ENCODE measurements at regions not wholly inside any gene's neighbourhood (a gene's known extent, or its start where the extent isn't known, plus 50 kb on each side); places are given as distances from the start of the nearest gene placed in this dataset.

- DNase-seq (ENCODE audit: unreplicated experiment), result no peak
- BruUV-seq (replicated peaks), result no TSS peak
- Mint-ChIP-seq H3K27me3 (ENCODE audit: insufficient read depth, unreplicated experiment) (no peaks in the 10 kb centered on the region), H3K9me3 (ENCODE audit: unreplicated experiment) (no peaks in the 10 kb centered on the region), H3K27ac (ENCODE audit: low read depth, unreplicated experiment) (no peak overlapping the region), H3K4me1 (ENCODE audit: insufficient read depth, unreplicated experiment) (peaks cover 17% of the 10 kb centered on the region), H3K36me3 (ENCODE audit: insufficient read depth, unreplicated experiment) (no peaks in the 10 kb centered on the region), H3K4me3 (ENCODE audit: unreplicated experiment) (no peak overlapping the region)
- ChIA-PET POLR2A (no interaction called here), CTCF (no interaction called here)
- TF ChIP-seq CTCF (IDR thresholded peaks at IDR 0.05; ENCODE audit: unreplicated experiment), result no peak
- intact Hi-C loops (cut with micrococcal nuclease), result no loop called here
Observed at GRCh38 chr6:63493557-63493956, 78.7 kb upstream of the LOC128125822 start.

GRCh38 chr6:63496361-63496804 is 75.9 kb upstream of the LOC128125822 start:
- Mint-ChIP-seq H3K9me3 (ENCODE audit: unreplicated experiment) (no peaks in the 10 kb centered on the region), H3K4me1 (ENCODE audit: insufficient read depth, unreplicated experiment) (peaks cover 10% of the 10 kb centered on the region), H3K36me3 (ENCODE audit: insufficient read depth, unreplicated experiment) (no peaks in the 10 kb centered on the region), H3K27ac (ENCODE audit: low read depth, unreplicated experiment) (no peak overlapping the region), H3K4me3 (ENCODE audit: unreplicated experiment) (no peak overlapping the region), H3K27me3 (ENCODE audit: insufficient read depth, unreplicated experiment) (no peaks in the 10 kb centered on the region)
- no TSS peak for BruUV-seq (replicated peaks)
- intact Hi-C loops (cut with micrococcal nuclease), result no loop called here
- POLR2A ChIA-PET, result no interaction called here
- CTCF ChIA-PET, result interaction anchor here (0.8 to 1.2 kb wide), 3 partner anchors 10 to 144 kb away, joined by 3 read pairs; no protein-coding TSS in a partner anchor
- TF ChIP-seq CTCF (IDR thresholded peaks at IDR 0.05; ENCODE audit: unreplicated experiment), result no peak
- no peak for DNase-seq (ENCODE audit: unreplicated experiment)

- BruUV-seq (replicated peaks), result no TSS peak
- DNase-seq (ENCODE audit: unreplicated experiment), result no peak
- Mint-ChIP-seq H3K27me3 (ENCODE audit: insufficient read depth, unreplicated experiment) (no peaks in the 10 kb centered on the region), H3K4me1 (ENCODE audit: insufficient read depth, unreplicated experiment) (no peaks in the 10 kb centered on the region), H3K4me3 (ENCODE audit: unreplicated experiment) (no peak overlapping the region), H3K36me3 (ENCODE audit: insufficient read depth, unreplicated experiment) (no peaks in the 10 kb centered on the region), H3K9me3 (ENCODE audit: unreplicated experiment) (no peaks in the 10 kb centered on the region), H3K27ac (ENCODE audit: low read depth, unreplicated experiment) (no peak overlapping the region)
- intact Hi-C loops (cut with micrococcal nuclease), result no loop called here
- ChIA-PET POLR2A (interaction anchor here (1.6 kb wide), 1 partner anchor 14 kb away, joined by 4 read pairs; no protein-coding TSS in a partner anchor), CTCF (interaction anchor here (0.7 kb wide), 1 partner anchor 259 kb away, joined by 3 read pairs; no protein-coding TSS in a partner anchor)
- no peak for TF ChIP-seq CTCF (IDR thresholded peaks at IDR 0.05; ENCODE audit: unreplicated experiment)
Observed at GRCh38 chr6:63502156-63502555, 70.1 kb upstream of the LOC128125822 start.

GRCh38 chr6:63503199-63503598 is 69.1 kb upstream of the LOC128125822 start:
- DNase-seq (ENCODE audit: unreplicated experiment), result no peak
- no TSS peak for BruUV-seq (replicated peaks)
- no peaks in the 10 kb centered on the region for H3K4me1 Mint-ChIP-seq (ENCODE audit: insufficient read depth, unreplicated experiment)
- ChIA-PET CTCF (interaction anchor here (0.6 to 1.0 kb wide), 2 partner anchors 151 to 317 kb away, joined by 3 read pairs; no protein-coding TSS in a partner anchor), POLR2A (interaction anchor here (0.5 kb wide), 1 partner anchor 70 kb away, joined by 3 read pairs; no protein-coding TSS in a partner anchor)
- TF ChIP-seq CTCF (IDR thresholded peaks at IDR 0.05; ENCODE audit: unreplicated experiment), result no peak
- H3K36me3 Mint-ChIP-seq (ENCODE audit: insufficient read depth, unreplicated experiment), result no peaks in the 10 kb centered on the region
- no peak overlapping the region for H3K4me3 Mint-ChIP-seq (ENCODE audit: unreplicated experiment)
- intact Hi-C loops (cut with micrococcal nuclease), result no loop called here
- no peaks in the 10 kb centered on the region for H3K27me3 Mint-ChIP-seq (ENCODE audit: insufficient read depth, unreplicated experiment)
- no peaks in the 10 kb centered on the region for H3K9me3 Mint-ChIP-seq (ENCODE audit: unreplicated experiment)
- H3K27ac Mint-ChIP-seq (ENCODE audit: low read depth, unreplicated experiment), result no peak overlapping the region
